ENCODE measurements at regions not wholly inside any gene's neighbourhood (a gene's known extent, or its start where the extent isn't known, plus 50 kb on each side); places are given as distances from the start of the nearest gene placed in this dataset.

DNA sequence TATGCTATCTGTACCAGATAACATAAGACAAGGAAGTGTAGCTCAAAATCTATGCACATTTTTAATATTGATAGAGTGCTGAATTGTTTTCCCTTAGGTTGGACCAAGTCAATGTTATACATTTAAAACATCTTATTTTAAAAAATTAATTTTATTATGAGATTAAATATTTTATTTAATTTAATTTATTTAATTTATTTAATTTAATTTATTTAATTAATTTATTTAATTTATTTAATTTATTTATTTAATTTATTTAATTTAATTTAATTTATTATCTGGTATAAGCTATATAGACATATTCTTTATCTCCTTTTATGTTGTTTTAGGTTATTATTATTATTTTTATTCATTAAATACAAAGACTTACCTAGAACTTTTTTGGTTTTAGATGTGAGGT, 551.7 kb upstream of the LRRTM1 start:
- no peak for DNase-seq (ENCODE audit: low spot score)

DNA sequence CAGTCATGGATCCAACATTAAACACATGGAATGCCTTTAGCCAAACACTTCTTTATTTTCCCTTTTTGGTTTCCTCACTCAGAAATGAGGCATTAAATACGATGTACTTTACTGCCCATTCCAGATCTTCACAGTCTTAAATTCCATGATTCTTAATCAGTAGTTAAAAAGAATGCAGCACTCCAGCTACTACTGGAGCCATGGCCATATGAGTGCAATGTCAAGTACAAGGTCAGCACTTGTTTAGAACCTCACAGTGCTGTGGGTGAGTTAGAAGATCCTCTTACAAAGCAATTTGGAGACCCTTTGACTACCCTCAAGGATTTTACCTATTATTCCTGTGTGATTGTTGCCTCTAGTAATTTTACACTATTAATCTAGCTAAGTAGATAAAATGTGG, 550.3 kb upstream of the LRRTM1 start:
- DNase-seq (ENCODE audit: low spot score): no peak

DNA sequence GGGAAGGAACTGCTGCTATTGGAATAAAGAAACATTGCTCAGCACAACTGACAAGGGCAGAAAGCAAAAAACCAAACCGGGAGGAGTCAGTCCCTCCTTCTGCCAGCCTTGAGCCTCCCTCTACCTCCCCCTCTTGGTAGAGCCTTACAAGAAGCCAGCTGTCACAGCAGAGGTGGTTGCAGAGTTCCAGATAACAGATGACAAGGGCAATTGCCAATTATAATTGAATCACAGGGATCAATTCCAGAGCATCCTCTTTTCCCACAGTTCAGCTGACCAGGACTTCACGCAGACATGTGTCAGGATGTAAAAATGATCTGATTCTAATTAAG, 548.2 kb upstream of the LRRTM1 start:
- no peak for DNase-seq (ENCODE audit: low spot score)

DNA sequence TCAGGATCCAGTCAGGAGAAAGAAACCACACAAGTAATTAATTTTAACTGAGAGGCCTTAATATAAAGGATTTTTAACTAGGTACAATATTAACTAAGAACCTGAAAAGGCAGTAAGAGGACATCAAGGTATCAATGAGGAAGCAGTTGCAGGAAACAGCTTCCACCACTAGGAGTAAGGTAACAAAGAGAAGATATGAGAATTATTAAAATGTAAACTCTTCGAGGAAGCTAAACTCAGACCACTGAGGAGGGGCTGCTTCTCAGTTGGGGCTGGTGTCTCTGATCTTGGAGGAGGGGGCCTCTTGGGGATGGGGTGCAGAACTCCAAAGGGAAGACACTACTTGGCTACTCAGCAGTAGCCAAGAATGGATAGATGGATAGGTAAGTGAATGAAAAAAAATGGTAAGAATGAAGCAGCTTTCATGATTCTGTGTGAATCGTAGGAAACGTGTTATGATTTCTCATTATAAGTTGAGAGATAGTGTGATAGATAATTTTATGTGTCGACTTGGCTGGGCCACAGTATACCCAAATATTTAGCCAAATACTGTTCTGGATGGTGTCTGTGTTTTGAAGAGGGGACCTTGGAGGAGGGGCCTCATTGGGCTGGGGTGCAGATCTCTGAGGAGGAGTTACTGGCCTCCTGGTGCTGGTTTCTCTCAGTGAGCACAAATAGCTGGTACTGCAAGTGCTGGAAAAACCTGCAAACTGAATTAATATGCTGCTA, 547.7 kb upstream of the LRRTM1 start:
- no peak for DNase-seq (ENCODE audit: low spot score)

DNA sequence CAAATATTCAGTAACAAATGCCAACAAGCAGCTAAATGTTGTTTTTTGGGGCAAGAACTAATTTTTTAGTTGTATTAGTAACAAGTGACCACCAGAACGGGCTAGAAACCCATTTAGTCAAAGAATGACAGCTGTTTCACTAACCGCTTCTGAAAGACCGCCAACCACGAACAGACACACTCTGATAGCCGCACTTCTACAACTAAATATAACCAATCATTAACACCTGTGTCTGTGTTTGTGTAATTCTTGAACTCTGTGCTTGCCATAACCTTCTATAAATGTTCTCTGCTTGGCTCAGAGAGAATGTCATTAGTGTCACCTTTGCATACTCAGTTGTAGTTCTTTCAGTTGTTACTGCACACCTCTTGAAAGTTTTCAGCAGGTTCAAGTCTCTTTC, 526.3 kb upstream of the LRRTM1 start:
- no peak for DNase-seq (ENCODE audit: low spot score)

DNA sequence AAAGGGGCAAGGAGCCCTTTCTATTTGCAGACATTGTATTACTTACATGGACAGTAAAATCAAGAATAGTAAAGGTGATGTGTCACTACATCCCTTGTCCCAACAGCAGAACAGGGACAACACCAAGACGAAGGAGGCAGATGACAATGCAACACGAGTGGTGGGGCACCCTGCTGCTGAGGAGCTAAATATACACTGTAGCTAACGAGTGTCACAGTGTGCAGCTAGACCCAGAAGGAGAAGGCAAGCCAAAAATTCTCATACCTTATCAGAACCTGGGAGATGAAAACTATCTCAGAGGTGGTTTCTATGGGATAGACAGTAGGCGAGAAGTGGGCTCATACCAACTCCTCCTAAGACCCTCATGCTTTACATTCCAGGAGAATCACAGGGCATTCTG, 518.4 kb upstream of the LRRTM1 start:
- no peak for DNase-seq (ENCODE audit: low spot score)

DNA sequence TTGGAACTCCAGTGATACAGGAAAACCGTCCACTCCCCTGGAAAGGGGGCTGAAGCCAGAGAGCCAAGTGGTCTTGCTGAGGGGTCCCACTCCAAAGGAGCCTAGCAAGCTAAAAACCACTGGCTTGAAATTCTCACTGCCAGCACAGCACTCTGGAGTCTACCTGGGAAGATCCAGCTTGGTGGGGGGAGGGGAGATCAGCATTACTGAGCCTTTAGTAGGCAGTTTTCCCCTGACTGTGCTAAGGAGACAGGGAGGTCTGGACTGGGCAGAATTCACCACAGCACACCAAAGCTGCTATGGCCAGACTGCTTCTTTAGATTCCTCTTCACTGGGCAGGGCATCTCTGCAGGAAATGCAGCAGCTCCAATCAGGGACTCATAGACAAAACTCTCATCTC, 510.7 kb upstream of the LRRTM1 start:
- DNase-seq (ENCODE audit: low spot score): no peak

DNA sequence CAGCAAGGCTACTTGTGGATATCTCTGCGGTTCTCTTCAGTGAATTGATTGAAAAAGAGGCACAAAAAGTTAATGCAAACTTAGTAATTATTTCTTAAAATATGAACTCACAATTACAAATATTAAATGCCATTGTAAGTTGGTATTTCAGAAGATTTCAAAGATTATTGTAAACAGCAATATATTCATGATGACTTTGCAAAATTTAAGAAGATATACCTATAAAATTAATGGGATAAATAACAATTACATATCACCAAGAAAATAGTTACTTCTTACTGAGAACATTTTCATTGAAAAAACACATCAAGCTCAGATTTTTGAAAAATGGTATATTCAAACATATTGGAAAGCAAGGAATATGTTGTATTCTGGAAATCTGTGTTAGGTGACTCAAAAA, 482.0 kb upstream of the LRRTM1 start:
- no peak for DNase-seq (ENCODE audit: low spot score)

DNA sequence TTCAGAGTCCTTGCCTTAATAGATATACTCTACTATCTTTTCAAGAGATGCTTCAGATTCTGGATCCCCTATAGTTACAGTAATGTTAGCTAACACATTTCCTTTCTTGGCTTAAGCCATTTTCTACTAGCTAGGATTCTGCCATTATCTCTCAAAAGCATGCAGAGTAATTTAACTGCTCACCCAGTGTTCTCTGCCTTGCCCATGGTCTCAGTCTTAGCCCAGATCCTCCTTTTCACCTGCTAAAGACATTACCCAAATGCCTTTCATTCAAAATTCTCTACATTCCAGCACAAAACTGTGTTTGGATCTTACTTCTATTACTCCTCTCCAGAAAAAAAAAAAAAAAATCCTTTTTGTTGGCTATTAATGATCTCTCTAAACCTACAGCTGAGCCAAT, 474.2 kb upstream of the LRRTM1 start:
- no peak for DNase-seq (ENCODE audit: low spot score)

DNA sequence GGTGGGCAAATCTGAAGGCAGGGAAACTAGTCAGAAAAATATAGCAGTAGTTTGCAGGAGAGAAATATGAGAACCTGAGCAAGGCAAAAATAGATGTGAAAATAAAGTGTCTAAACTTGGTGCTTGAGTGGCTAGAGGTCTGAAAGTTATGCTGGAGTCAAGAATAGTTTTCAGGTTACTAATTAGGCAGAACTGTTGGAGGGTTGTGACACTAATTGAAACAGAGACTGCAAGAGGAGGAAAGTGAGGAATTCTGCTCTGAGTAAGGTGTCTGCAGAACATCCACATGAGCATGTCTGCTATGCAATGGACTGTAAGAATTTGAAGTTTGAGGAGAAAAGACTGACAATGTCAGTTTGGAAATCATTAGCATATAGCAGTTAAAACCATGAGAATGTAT, 444.0 kb upstream of the LRRTM1 start:
- DNase-seq (ENCODE audit: low spot score): no peak

DNA sequence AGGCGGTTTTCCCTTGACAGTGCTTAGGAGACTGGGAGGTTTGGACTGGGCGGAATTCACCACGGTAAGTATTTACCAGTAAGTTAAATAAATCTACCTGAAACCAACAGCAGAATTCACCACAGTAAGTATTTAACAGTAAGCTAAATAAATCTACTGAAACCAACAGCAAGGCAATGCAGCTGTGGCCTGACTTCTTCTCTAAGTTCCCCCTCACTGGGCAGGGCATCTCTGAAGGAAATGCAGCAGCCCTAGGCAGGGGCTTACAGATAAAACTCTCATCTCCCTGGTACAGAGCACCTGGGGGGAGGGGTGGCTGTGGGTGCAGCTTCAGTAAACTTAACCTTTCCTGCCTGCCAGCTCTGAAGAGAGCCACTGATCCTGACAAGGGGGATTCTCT, 432.5 kb upstream of the LRRTM1 start:
- DNase-seq (ENCODE audit: low spot score): no peak

DNA sequence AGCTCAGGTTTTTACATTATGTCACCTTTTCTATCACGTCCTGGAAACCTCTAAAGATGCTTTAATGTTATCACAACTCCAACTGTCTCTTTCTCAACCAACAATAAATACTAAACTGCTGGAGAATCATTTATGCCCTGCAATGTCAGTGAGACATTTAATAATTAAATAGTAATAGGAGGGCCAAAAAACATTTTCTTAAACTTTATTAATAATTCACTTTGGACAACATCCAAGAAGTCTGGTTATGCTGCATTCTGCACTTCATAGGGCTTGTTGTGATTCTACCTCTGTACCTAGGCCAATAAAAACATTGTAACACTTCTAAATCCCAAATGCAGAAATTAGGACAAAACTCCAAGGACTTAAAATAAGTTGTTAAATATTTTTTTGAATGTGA, 420.4 kb upstream of the LRRTM1 start:
- no peak for DNase-seq (ENCODE audit: low spot score)

DNA sequence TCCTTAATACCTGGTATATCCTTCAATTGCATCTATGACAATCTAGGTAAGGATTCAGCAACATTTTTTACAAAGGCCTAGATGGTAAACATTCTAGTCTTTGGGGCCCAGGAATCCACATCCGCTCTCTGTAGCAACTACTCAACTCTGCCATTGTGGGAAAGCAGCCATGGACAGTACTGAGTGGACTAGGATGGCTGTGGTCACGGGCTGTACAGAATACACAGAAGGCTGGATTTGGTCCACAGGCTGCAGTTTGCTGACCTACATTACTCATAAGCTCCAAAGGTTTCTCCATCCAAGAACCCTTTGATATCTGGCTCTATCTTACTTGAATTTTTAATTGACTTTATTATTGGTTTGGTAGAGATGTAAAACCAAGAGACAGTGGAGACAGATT, 418.3 kb upstream of the LRRTM1 start:
- DNase-seq (ENCODE audit: low spot score): no peak

DNA sequence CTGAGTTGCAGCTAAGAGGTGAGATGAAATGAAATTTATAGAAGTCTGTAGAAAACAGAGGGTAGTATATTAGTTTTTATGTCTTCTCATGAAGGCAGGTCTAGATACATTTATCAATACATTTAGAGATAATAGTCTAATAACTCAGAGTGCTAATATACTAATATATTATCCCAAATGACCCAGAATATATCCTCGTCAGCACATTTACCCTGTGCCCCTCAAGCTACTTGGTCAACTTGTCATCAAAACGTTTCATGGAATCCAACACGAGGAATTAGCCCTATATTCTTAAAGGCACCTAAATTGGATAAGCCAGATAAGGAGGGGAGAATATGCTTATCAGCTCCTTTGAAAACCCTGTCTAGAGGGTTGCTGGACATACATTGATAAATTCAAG, 415.1 kb upstream of the LRRTM1 start:
- DNase-seq (ENCODE audit: low spot score): no peak

DNA sequence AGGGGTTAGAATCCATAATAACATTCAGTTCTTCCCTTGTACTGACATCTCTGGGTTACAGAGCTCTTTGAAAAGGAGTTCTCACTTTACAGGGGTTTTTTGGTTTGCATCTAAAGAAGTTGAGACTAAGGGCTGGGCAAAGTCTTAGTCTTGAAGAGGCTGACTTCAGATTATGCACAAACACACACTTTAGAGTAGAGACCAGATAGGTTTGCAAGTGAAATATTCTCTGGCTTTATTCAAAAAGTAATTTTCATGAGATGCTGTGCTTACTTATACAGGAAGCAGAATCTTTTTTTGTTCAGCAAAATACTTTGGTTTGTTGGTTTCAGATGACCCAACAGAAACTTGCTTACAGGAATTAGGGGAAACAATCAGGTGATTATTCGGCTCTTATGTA, 410.9 kb upstream of the LRRTM1 start:
- DNase-seq (ENCODE audit: low spot score): no peak

DNA sequence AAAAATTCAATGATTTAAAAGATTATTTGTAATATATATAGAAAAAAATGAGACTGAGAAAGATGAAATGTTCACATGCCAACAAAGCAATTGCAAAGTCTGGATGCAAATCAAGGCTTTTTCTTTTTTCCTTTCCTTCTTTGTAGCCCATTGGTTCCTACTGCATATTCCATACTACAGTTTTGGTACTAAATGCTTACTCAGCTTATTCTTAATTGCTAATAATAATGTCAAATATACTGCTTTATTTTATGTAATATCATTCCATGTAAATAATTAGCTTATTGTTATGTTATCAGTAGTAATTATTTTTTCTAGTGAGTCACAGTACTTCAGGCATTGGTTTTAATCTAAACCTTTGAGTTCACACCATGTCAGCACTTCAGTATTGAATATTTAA, 407.4 kb upstream of the LRRTM1 start:
- no peak for DNase-seq (ENCODE audit: low spot score)

DNA sequence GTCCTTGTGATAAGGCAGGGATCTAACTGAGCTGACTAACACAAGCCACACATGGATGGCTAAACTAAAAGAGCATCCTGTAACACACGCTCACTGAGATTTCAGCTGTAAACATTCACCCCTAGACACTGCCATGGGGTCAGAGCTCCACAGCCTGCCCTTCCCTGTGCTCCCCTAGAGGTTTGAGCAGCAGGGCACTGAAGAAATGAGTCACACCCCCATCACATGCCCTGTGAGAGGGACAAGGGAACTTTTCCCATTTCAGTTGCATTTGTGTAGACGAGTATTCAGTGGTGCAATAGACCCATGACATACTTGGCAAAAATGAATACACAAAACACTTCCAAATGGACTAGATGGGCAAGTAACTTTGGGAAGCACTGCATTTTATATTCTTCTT, 402.4 kb upstream of the LRRTM1 start:
- DNase-seq (ENCODE audit: low spot score): no peak

DNA sequence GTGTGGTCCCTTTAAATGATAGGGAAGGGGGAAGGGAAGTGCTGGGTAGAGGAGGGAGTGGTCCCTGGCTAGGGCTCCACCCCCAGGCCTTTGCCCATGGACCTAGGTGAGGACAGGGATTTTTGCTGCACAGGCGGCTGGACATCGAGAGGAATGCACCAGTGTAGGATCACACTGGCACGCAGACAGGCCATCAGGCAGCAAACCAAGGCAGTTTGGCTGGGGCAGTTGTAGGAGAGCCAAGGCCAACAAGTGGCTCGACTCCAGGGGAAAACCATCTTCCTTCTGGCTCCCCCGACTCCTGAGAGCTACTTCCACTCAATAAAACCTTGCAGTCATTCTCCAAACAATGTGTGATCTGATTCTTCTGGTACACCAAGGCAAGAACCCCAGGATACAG, 402.0 kb upstream of the LRRTM1 start:
- no peak for DNase-seq (ENCODE audit: low spot score)

DNA sequence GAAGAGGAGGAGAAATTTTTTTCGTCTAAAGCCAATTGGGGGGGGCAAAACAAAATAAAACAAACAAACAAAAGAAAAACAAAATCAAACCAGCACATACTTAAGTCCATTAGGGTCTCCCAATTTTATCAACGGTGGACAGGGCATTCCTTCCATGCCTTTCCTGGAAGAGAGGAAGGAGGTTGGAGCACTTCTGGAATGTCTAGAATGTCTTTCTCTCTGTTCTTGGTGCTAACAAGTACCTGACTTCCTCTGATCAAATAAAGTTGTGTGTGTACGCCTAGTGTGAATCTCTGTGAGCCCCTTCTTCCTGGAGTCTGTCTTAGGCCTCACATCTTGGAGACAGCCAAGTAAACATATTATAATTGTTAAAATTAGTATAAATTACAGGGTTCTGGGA, 399.0 kb upstream of the LRRTM1 start:
- no peak for DNase-seq (ENCODE audit: low spot score)

DNA sequence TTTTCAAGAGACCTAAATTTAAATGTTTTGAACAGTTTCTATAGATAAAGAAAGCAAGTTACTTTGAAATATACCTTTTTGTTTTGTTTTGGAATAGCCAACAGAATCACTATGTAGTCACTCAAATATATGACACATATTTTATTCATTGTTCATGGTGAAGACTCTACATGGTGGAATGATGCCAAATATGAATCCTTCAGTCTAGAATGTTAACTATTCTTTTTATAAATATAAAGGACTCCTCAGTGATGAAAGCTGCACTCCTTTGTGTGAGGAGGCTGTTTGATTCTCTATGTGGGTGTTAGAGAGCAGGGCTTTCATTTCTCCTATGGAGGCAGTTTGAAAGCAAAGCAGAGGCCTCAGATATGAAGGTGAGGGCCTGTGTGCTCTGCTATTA, 396.4 kb upstream of the LRRTM1 start:
- no peak for DNase-seq (ENCODE audit: low spot score)

All from AG08396 (cell line).